Hindlimb muscle (tissue), 1 donor: ENCODE measurements at regions not wholly inside any gene's neighbourhood (a gene's known extent, or its start where the extent isn't known, plus 50 kb on each side); places are given as distances from the start of the nearest gene placed in this dataset.
A peak's percentile ranks its signal among the peaks of the same experiment; 100 is the strongest.
"Not testable (repeated sequence)": the region's sequence is repeated elsewhere in the genome, so short reads cannot be mapped to it uniquely, and the experiment has no call there.

Experiments used
- DNase-seq: peaks from one replicate; pipeline ENCODE4 v3.0.0-alpha.2; 2013

- DNase-seq, result no peak
These were observed 218.8 kb downstream of the RAB11FIP4 start for GRCh38 chr17:31609996-31610910.

GRCh38 chr17:31609331-31609730 lies 217.9 kb downstream of the RAB11FIP4 start:
- DNase-seq, result no peak

GRCh38 chr17:31608659-31609254 lies 217.3 kb downstream of the RAB11FIP4 start:
- DNase-seq, result no peak

- no peak for DNase-seq
These were observed 214.3 kb downstream of the RAB11FIP4 start for GRCh38 chr17:31605761-31606160.

- DNase-seq, result no peak
These were observed 213.5 kb downstream of the RAB11FIP4 start for GRCh38 chr17:31604936-31605335.

- DNase-seq, result not testable (repeated sequence)
These were observed 208.7 kb downstream of the RAB11FIP4 start for GRCh38 chr17:31600144-31600543.

- no peak for DNase-seq
These were observed 207.6 kb downstream of the RAB11FIP4 start for GRCh38 chr17:31598921-31599571.

GRCh38 chr17:31598399-31598782 lies 206.9 kb downstream of the RAB11FIP4 start:
- DNase-seq, result no peak

- no peak for DNase-seq
These were observed 206.3 kb downstream of the RAB11FIP4 start for GRCh38 chr17:31597646-31598398.

- peak; percentile 40 for DNase-seq
These were observed 205.2 kb downstream of the RAB11FIP4 start for GRCh38 chr17:31596382-31597323.

- no peak for DNase-seq
These were observed 204.3 kb downstream of the RAB11FIP4 start for GRCh38 chr17:31595666-31596381.

- DNase-seq, result no peak
These were observed 203.6 kb downstream of the RAB11FIP4 start for GRCh38 chr17:31595076-31595475.

- DNase-seq, result no peak
These were observed 202.9 kb downstream of the RAB11FIP4 start for GRCh38 chr17:31594416-31594815.

- DNase-seq, result no peak
These were observed 202.3 kb downstream of the RAB11FIP4 start for GRCh38 chr17:31593806-31594205.

- no peak for DNase-seq
These were observed 200.4 kb downstream of the RAB11FIP4 start for GRCh38 chr17:31591924-31592323.

- DNase-seq, result no peak
These were observed 197.0 kb downstream of the RAB11FIP4 start for GRCh38 chr17:31588512-31588911.

GRCh38 chr17:31588034-31588433 lies 196.6 kb downstream of the RAB11FIP4 start:
- no peak for DNase-seq
